Right lobe of liver (tissue), 4 donors: ENCODE measurements at regions not wholly inside any gene's neighbourhood (a gene's known extent, or its start where the extent isn't known, plus 50 kb on each side); places are given as distances from the start of the nearest gene placed in this dataset.

Source experiments
- POLR2A ChIP-seq: fragments of 450-650 bp; IDR thresholded peaks from one replicate; pipeline ENCODE4 v1.6.1; 2017; ENCODE audit warnings: antibody characterized with exemption, mild to moderate bottlenecking
- TF ChIP-seq, protein P1 (sequence below), 4 donors: fragments of 200-600 bp in 3 of 4; fragments of 450-650 bp in 1 of 4; IDR thresholded peaks; one replicate each; pipeline versions ENCODE4 v1.5.1 to v1.8.0; 2016 to 2022; ENCODE audit warnings: antibody characterized with exemption in 4 of 4, mild to moderate bottlenecking in 2 of 4
- donor health status: DM: no; HTN: no; CAD: no.
- donor health status: DM: no; HTN: no; CAD: no.
- donor health status: DM: no; HTN: yes; CAD: no.

DNA sequence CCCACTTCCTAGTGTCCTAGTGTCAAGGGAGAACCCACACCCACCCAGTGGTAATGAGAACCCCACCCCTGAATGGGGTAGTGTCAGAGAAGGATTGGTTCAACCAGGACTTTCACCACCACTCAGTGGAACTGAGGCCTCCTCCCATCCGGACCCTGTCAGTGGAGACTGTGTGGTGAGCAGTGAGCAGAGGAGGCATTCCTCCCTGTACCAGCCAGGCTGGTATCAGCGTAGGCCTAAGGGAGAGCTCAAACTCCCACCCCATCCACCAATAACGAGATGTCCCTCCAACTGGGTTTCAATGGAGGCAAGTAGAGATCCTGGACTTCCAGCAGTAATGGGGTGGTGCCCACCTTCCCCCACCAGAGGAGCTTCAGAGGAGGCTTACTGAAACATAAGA, 1171.4 kb downstream of the TBC1D22A start:
- TF ChIP-seq, protein P1, sequence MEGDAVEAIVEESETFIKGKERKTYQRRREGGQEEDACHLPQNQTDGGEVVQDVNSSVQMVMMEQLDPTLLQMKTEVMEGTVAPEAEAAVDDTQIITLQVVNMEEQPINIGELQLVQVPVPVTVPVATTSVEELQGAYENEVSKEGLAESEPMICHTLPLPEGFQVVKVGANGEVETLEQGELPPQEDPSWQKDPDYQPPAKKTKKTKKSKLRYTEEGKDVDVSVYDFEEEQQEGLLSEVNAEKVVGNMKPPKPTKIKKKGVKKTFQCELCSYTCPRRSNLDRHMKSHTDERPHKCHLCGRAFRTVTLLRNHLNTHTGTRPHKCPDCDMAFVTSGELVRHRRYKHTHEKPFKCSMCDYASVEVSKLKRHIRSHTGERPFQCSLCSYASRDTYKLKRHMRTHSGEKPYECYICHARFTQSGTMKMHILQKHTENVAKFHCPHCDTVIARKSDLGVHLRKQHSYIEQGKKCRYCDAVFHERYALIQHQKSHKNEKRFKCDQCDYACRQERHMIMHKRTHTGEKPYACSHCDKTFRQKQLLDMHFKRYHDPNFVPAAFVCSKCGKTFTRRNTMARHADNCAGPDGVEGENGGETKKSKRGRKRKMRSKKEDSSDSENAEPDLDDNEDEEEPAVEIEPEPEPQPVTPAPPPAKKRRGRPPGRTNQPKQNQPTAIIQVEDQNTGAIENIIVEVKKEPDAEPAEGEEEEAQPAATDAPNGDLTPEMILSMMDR (IDR thresholded peaks at IDR 0.05): no peak
- no peak for TF ChIP-seq POLR2A
